Suppressor macrophage treated with lipopolysaccharide for 1 hour (primary cell): ENCODE measurements at regions not wholly inside any gene's neighbourhood (a gene's known extent, or its start where the extent isn't known, plus 50 kb on each side); places are given as distances from the start of the nearest gene placed in this dataset.
A peak's percentile ranks its signal among the peaks of the same experiment; 100 is the strongest.
"Not testable (repeated sequence)": the region's sequence is repeated elsewhere in the genome, so short reads cannot be mapped to it uniquely, and the experiment has no call there.

Source experiments
- DNase-seq, 3 donors: peaks; one replicate each; pipeline ENCODE4 v3.0.0-alpha.2; 2020 to 2022

DNA sequence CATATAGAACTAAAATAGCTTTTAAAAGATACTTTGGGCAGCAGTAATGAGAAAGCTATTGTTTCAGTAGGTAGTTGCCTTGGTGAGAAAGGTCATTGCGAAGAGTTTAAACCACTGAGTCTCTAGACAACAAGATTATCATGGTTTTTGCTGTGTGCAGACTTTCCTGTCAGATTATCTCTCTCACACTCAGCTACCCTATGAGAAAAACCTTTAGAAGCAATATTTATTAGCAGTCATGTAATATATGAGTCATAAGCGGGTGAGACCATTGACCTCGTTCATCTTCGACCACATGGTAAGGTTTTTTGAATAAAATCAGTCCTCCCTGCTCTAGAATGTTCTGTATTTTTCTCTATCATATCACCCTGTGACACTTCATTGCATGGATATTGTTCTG is 59.9 kb downstream of the GPR65 start:
- no peak for DNase-seq

DNA sequence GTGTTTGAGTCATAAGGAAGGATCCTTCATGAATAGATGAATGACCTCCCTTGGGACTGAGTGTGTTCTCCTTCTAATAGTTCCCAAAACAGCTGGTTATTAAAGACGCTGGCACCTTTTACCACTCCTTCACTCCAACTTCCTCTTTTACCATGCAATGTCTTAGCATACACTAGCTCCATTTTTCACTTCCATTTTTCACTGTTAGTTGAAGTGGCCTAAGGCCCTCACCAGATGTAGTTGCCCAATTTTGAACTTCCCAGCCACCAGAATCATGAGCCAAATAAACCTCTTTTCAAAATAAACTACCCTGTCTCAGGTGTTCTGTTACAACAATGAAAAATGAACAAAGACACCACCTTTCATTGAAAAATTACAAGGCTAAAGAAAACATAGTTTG is 64.7 kb downstream of the GPR65 start:
- peak; percentile 33 to 49 (median 34) for DNase-seq

DNA sequence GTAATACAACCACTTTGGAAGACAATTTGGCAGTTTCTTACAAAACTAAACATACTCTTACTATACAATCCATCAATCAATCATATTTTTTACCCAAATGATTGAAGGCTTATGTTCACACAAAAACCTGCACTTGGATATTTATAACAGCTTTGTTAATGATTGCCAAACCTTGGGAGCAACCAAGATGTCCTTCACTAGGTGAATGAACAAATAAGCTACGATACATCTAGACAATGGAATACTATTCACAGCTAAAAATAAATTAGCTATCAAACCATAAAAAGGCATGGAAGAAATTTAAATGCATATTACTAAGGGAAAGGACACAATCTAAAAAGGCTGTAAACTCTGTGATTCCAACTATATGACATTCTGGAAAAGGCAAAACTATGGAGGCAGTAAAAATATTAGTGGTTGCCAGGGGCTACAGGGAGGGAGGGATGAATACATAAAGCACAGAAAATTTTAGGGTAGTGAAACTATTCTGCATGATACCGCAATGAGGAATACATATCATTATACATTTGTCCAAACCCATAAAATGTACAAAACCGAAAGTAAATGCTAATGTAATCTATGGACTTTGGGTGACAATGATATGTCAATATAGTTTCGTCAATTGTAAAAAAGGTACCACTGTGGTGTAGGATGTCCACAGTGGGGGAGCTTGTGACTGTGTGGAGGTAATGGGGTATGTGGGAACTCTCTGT is 70.5 kb downstream of the GPR65 start:
- DNase-seq: peak; percentile 15 to 59 (median 56)

DNA sequence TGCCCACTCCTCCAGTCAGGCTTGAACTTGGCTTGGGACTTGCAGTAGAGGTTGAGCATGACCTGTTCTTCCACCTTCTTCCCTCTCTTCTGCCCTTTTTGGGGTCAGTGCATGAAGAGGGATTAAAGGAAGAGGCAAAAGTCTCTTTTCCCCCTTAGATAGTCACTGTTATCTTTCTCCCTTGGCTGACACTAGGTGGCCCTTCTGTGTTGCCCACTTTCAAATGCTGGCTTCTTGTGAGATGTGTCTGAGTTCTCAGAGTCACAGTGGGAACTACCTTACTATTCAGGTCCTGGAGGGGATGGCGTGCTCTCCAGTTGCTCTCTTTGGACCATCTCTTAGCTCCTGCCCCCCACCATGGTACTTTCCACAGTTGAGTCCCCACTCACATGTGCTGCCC is 73.6 kb downstream of the GPR65 start:
- no peak for DNase-seq

DNA sequence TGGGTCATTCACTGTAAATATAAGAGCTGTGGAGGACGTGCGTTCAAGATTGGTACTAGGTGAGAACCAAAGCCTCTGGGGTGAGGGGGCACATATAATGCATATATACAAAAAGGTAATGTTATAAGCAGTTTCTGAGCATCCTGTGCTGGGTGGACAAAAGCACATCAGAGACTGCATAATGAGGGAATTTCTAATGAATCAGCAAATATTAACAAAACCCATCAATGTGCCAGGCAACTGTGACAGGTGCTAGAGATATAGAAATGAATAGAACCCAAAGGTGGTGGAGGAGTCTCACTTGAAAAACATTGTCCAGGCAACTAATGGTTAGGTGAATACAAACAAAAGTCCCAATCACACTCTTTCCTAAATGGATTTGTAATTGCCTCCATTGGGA is 74.7 kb downstream of the GPR65 start:
- no peak for DNase-seq

GRCh38 chr14:88085736-88086135 is 80.8 kb downstream of the GPR65 start:
- DNase-seq: no peak

DNA sequence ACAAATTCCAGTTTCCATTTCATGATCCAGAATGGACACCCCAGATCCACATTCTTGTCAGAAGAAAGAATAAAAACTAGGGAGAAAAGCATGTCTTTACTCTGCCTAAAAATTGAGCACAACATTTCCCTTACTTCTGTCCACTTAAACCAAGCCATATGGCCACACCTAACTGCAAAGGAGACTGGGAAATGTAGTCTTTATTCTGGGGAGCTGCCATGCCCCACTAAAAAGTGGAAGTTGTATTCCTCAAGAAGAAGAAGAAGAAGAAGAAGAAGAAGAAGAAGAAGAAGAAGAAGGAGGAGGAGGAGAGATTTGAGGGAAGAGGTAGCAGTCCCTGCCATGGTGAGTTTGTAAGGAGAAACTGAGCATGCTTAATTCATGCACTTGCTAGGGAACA is 84.5 kb downstream of the GPR65 start:
- peak; percentile 44 to 52 (median 52) for DNase-seq

DNA sequence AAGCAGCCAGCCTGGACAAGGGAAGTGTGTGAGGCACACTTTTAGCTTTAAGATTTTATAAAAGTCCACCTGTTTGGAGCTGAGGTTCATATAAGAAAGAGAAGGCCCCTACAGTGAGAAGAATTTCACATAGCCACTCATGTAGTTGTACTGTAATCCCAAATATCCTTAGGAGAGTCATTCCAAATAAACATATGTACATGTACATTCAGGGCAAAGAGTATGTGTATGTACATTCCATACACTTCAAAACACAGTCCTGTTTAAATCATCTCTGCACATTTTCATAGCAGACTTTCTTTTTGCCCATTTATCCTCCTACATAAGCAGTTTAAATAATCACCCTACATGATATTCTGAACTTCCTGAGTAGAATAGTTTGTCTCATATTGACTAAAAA is 87.6 kb downstream of the GPR65 start:
- no peak for DNase-seq

- no peak for DNase-seq
These were observed 90.9 kb downstream of the GPR65 start for GRCh38 chr14:88095791-88096190.

DNA sequence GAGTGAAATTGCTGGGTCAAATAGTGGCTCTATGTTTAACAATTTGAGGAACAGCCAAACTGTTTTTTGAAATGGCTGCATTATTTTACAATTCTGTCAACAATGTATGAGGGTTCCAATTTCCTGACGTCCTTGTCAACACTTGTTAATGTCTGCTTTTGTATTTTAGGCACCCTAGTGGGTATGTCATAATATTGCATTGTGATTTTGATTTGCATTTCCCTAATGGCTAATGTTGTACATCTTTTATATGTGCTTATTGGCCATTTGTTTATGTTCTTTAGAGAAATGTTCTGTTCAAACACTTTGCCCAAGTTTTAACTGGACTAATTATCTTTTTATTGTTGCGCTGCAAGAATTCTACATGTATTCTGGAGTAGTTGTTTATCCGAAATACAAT is 93.2 kb downstream of the GPR65 start:
- no peak for DNase-seq

- no peak for DNase-seq
These were observed 99.8 kb downstream of the GPR65 start for GRCh38 chr14:88104710-88105109.

GRCh38 chr14:88106377-88106776 is 101.4 kb downstream of the GPR65 start:
- DNase-seq: no peak

- DNase-seq: not testable (repeated sequence)
These were observed 122.7 kb downstream of the GPR65 start for GRCh38 chr14:88127669-88128068.

DNA sequence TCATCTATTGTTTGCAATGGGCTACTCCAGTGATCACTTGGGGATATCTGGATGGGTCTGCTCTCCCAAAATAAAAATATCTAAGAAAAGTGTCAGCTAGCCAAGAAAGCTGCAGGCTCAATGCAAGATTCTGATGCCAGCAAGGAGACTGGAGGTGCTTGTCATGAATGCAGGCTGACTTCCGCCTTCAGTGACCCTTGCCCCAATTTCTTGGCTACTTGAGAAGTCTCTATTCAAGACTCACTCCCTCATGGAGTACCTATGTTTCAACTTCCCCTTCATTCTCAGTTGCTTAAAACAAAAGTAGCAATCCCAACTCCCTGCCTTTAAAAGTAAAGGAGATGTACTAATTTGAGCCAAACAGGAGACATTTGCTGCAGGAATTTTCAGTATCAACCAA is 123.9 kb downstream of the GPR65 start:
- peak; percentile 50 to 51 (median 51) for DNase-seq

- peak; percentile 80 to 92 (median 90) for DNase-seq
These were observed 124.5 kb downstream of the GPR65 start for GRCh38 chr14:88129306-88130056.

DNA sequence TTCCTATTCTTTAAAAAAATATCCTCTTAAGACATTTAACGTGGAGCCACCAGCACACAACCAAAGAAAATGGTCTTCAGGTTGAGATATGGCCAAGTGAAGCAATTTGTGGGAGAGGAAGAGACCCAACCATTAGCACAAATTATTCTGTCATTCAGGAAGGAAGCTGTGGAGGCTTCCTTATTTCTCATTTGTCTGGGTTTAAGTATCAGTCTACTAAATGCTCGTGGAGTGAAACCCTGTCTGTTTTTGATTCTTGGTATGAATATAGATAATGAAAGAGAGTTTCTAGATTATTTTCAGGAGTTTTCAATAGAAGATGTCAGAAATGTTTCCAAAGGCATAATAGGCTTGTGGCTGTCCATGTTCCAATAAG is 125.1 kb downstream of the GPR65 start:
- DNase-seq: no peak
